GM12878 (cell line): ENCODE measurements at regions not wholly inside any gene's neighbourhood (a gene's known extent, or its start where the extent isn't known, plus 50 kb on each side); places are given as distances from the start of the nearest gene placed in this dataset.

ENCODE experiments used
- ATAC-seq: fragments of 200-7000 bp; cut with Tn5 transposase; 3 replicates; pipeline ENCODE4 v1.9.1; 2020; ENCODE audit warnings: mild to moderate bottlenecking, moderate library complexity
- BruUV-seq: library from RNA; stranded (reverse); fragments of 400-500 nt; replicated peaks from 2 replicates; lab custom pipeline; 2021; lab: Mats Ljungman, UMichigan
- CTCF ChIA-PET: fragments of 300-600 bp; sonication (Branson Sonifier 250); formaldehyde crosslinking; extraction: SDS; loops from one replicate; lab custom pipeline; 2021; ENCODE audit warnings: inconsistent platforms; lab: Yijun Ruan, JAX
- POLR2A ChIA-PET: fragments of 350-600 bp; formaldehyde crosslinking; extraction: SDS; loops from one replicate; lab custom pipeline; 2021; ENCODE audit warnings: inconsistent platforms; lab: Charles Lee
- RAD21 ChIA-PET: fragments of 300-600 bp; sonication (Branson Sonifier 250); formaldehyde crosslinking; loops from one replicate; lab custom pipeline; 2023; ENCODE audit warnings: antibody characterized with exemption; ENCODE audit not compliant: unreplicated experiment; lab: Charles Lee
- SMC1A ChIA-PET: fragments of 300-600 bp; sonication (Branson Sonifier 250); formaldehyde crosslinking; loops from one replicate; lab custom pipeline; 2023; ENCODE audit not compliant: unreplicated experiment, uncharacterized antibody; lab: Charles Lee
- DNase-seq: peaks from one replicate; pipeline ENCODE4 v3.0.0-alpha.2; 2011; ENCODE audit warnings: low read depth, low spot score
- FAIRE-seq: peaks from 3 replicates; lab custom pipeline; 2011; peaks lifted over from hg19 to GRCh38; lab: Jason Lieb, UNC
- H2AFZ ChIP-seq: 2 replicates; pipeline ENCODE4 v1.6.0; 2011; ENCODE audit warnings: low read depth, low read length, control low read depth; ENCODE audit not compliant: control insufficient read depth
- H3K27ac ChIP-seq: 2 replicates; pipeline ENCODE4 v1.5.1; 2011; ENCODE audit warnings: control low read depth; ENCODE audit not compliant: control insufficient read depth, insufficient read depth
- H3K27me3 ChIP-seq, 2 experiments: replicated peaks in 1 of 2; 2 replicates each; pipeline versions ENCODE4 v1.6.0 to v1.6.1; 2011; ENCODE audit warnings: low read length in 1 of 2; ENCODE audit not compliant: control insufficient read depth in 2 of 2, insufficient read depth in 2 of 2
- H3K36me3 ChIP-seq, 2 experiments: 2 replicates each; pipeline ENCODE4 v1.5.1; 2011; ENCODE audit warnings: low read length in 1 of 2; ENCODE audit not compliant: control insufficient read depth in 2 of 2, insufficient read depth in 2 of 2
- H3K4me1 ChIP-seq: 2 replicates; pipeline ENCODE4 v1.6.1; 2011; ENCODE audit warnings: mild to moderate bottlenecking, low read length, moderate library complexity, mixed read lengths; ENCODE audit not compliant: control insufficient read depth, insufficient read depth
- H3K4me2 ChIP-seq: 2 replicates; pipeline ENCODE4 v1.6.0; 2011; ENCODE audit warnings: control low read depth; ENCODE audit not compliant: control insufficient read depth, insufficient read depth
- H3K4me3 ChIP-seq: fragments of 200-600 bp; sonication (generic); 2 replicates; pipeline ENCODE4 v1.5.1; 2016
- H3K79me2 ChIP-seq: 2 replicates; pipeline ENCODE4 v1.6.0; 2011; ENCODE audit warnings: low read length; ENCODE audit not compliant: control insufficient read depth, insufficient read depth
- H3K9ac ChIP-seq: 2 replicates; pipeline ENCODE4 v1.8.0; 2011; ENCODE audit warnings: low read length, control low read depth, mixed read lengths; ENCODE audit not compliant: control insufficient read depth, insufficient read depth
- H3K9me3 ChIP-seq: replicated peaks from 3 replicates; pipeline ENCODE4 v1.5.1; 2011; ENCODE audit warnings: mild to moderate bottlenecking, low read length; ENCODE audit not compliant: control insufficient read depth, insufficient read depth
- H4K20me1 ChIP-seq: 2 replicates; pipeline ENCODE4 v1.6.0; 2011; ENCODE audit not compliant: control insufficient read depth, insufficient read depth
- CBFB ChIP-seq: IDR thresholded peaks from 2 replicates; pipeline ENCODE4 v1.6.1; 2016; ENCODE audit warnings: antibody characterized with exemption, low read depth
- CEBPB ChIP-seq, 2 experiments: fragments of 150-350 bp in 1 of 2; IDR thresholded peaks; 2 replicates each; pipeline ENCODE4 v1.6.1; 2012 to 2014; ENCODE audit warnings: low read depth in 2 of 2, low read length in 2 of 2, borderline replicate concordance in 1 of 2, inconsistent platforms in 1 of 2
- FOS ChIP-seq: IDR thresholded peaks from 3 replicates; pipeline ENCODE4 v1.6.1; 2011; ENCODE audit warnings: borderline replicate concordance; ENCODE audit not compliant: insufficient read length; ENCODE audit errors: extremely low read depth
- IRF4 ChIP-seq: IDR thresholded peaks from 2 replicates; pipeline ENCODE4 v1.6.1; 2011; ENCODE audit warnings: low read depth, low read length
- MTA2 ChIP-seq: fragments of 450-650 bp; IDR thresholded peaks from 2 replicates; pipeline ENCODE4 v1.6.1; 2016; ENCODE audit warnings: low read depth, mild to moderate bottlenecking, moderate library complexity
- NR2C1 ChIP-seq: fragments of 450-650 bp; IDR thresholded peaks from 2 replicates; pipeline ENCODE4 v1.6.1; 2017; ENCODE audit warnings: antibody characterized with exemption, mild to moderate bottlenecking, moderate library complexity
- PAX5 ChIP-seq: IDR thresholded peaks from 2 replicates; pipeline ENCODE4 v1.6.1; 2011; ENCODE audit warnings: low read depth, low read length, borderline replicate concordance
- RELB ChIP-seq: fragments of 450-650 bp; IDR thresholded peaks from 2 replicates; pipeline ENCODE4 v1.6.1; 2017; ENCODE audit warnings: low read depth, mild to moderate bottlenecking, moderate library complexity
- SMAD1 ChIP-seq: fragments of 450-650 bp; IDR thresholded peaks from 2 replicates; pipeline ENCODE4 v1.6.1; 2018; ENCODE audit warnings: mild to moderate bottlenecking, low read depth; ENCODE audit not compliant: partially characterized antibody
- TAF1 ChIP-seq: IDR thresholded peaks from 2 replicates; pipeline ENCODE4 v1.6.1; 2011; ENCODE audit warnings: mild to moderate bottlenecking, low read depth, low read length, borderline replicate concordance
- ZNF217 ChIP-seq: fragments of 450-650 bp; IDR thresholded peaks from 2 replicates; pipeline ENCODE4 v1.6.1; 2017; ENCODE audit warnings: antibody characterized with exemption, mild to moderate bottlenecking
- ZNF274 ChIP-seq: IDR thresholded peaks from one replicate; pipeline ENCODE4 v1.8.0; 2011; ENCODE audit not compliant: insufficient read length, insufficient read depth
- WGBS: methylation state at CpG from one replicate; pipeline ENCODE4 v1.1.6; 2016; ENCODE audit warnings: low lambda C conversion rate; ENCODE audit not compliant: insufficient replicate concordance, insufficient coverage; ENCODE audit errors: missing lambda C conversion rate; 5-methylcytosine and 5-hydroxymethylcytosine counted together
- in situ Hi-C: fragments of 300-500 bp; cut with MboI; formaldehyde crosslinking; loops from 9 replicates; pipeline ENCODE4 v1.14.3; 2018; ENCODE audit warnings: mixed read lengths
- intact Hi-C: fragments of 100-400 bp; cut with micrococcal nuclease; formaldehyde crosslinking; loops from one replicate; pipeline ENCODE4 v1.14.2; 2022; ENCODE audit not compliant: unreplicated experiment

GRCh38 chr1:117810553-117810952 lies 118.9 kb downstream of the GDAP2 start:
- no peak overlapping the region for H3K4me3 ChIP-seq
- ChIA-PET POLR2A (no interaction called here), RAD21 (no interaction called here), SMC1A (no interaction called here), CTCF (no interaction called here)
- H3K36me3 ChIP-seq: no peaks in the 10 kb centered on the region
- no peaks in the 10 kb centered on the region for H3K4me1 ChIP-seq
- DNase-seq (no peak), FAIRE-seq (no peak), ATAC-seq (no peak)
- no peaks in the 10 kb centered on the region for H4K20me1 ChIP-seq
- no peaks in the 10 kb centered on the region for H3K79me2 ChIP-seq
- H3K9me3 ChIP-seq: no peaks in the 10 kb centered on the region
- H2AFZ ChIP-seq: no peak overlapping the region
- intact Hi-C loops: no loop called here
- no peak overlapping the region for H3K27ac ChIP-seq
- H3K9ac ChIP-seq: no peak overlapping the region
- WGBS: 9% methylated on average over 3 of the region's 3 CpGs
- H3K4me2 ChIP-seq: no peak overlapping the region
- peaks cover 0 to 2% of the 10 kb centered on the region in 2 experiments; a peak in 1 of 4 replicates for H3K27me3 ChIP-seq
- TF ChIP-seq CEBPB (IDR thresholded peaks at IDR 0.05; ENCODE audit: borderline replicate concordance in 1 of 2, low read depth in 2 of 2, low read length in 2 of 2) (no peak), RELB (no peak), CBFB (no peak), SMAD1 (no peak), MTA2 (no peak), NR2C1 (no peak), TAF1 (no peak), PAX5 (no peak), FOS (no peak), IRF4 (no peak), ZNF217 (no peak), ZNF274 (no peak)
- no TSS peak for BruUV-seq
- in situ Hi-C loops: no loop called here
